Large intestine (tissue), 3 donors: ENCODE measurements at regions not wholly inside any gene's neighbourhood (a gene's known extent, or its start where the extent isn't known, plus 50 kb on each side); places are given as distances from the start of the nearest gene placed in this dataset.

ENCODE experiments used
- DNase-seq, 2 donors: peaks; one replicate each; pipeline versions ENCODE4 v3.0.0 to v3.0.0-alpha.2; 2013
- H3K27ac ChIP-seq: one replicate; pipeline ENCODE4 v1.5.1; 2013; ENCODE audit warnings: low read length
- H3K27me3 ChIP-seq: 2 replicates; pipeline ENCODE4 v1.6.1; 2013; ENCODE audit warnings: low read length; ENCODE audit not compliant: control insufficient read depth, insufficient read depth
- H3K36me3 ChIP-seq: 2 replicates; pipeline ENCODE4 v1.6.1; 2013; ENCODE audit warnings: low read length; ENCODE audit not compliant: control insufficient read depth, insufficient read depth
- H3K4me1 ChIP-seq: one replicate; pipeline ENCODE4 v1.6.1; 2013; ENCODE audit warnings: low read length; ENCODE audit not compliant: control insufficient read depth, insufficient read depth
- H3K4me3 ChIP-seq: one replicate; pipeline ENCODE4 v1.5.1; 2013; ENCODE audit warnings: low read length
- H3K9me3 ChIP-seq: one replicate; pipeline ENCODE4 v1.6.1; 2013; ENCODE audit warnings: mild to moderate bottlenecking, low read depth, low read length, moderate library complexity; ENCODE audit not compliant: control insufficient read depth
- WGBS: methylation state at CpG from one replicate; pipeline ENCODE4 v1.1.5; 2013; ENCODE audit warnings: low lambda C conversion rate; ENCODE audit not compliant: insufficient coverage; 5-methylcytosine and 5-hydroxymethylcytosine counted together

- no peaks in the 10 kb centered on the region for H3K9me3 ChIP-seq
- no peaks in the 10 kb centered on the region for H3K4me1 ChIP-seq
- H3K27ac ChIP-seq: no peak overlapping the region
- WGBS: no CpG with 5 or more reads among the region's 1 CpG
- no peak for DNase-seq
- H3K4me3 ChIP-seq: no peak overlapping the region
- H3K27me3 ChIP-seq: no peaks in the 10 kb centered on the region
- H3K36me3 ChIP-seq: no peaks in the 10 kb centered on the region
These were observed 124.5 kb upstream of the RHOBTB1 start for GRCh38 chr10:61068471-61068870.

GRCh38 chr10:61067671-61068336, 123.8 kb upstream of the RHOBTB1 start:
- 90% methylated on average over 2 of the region's 4 CpGs for WGBS
- no peak for DNase-seq
- Histone ChIP-seq H3K9me3 (no peaks in the 10 kb centered on the region), H3K27ac (no peak overlapping the region), H3K4me3 (no peak overlapping the region), H3K36me3 (no peaks in the 10 kb centered on the region), H3K4me1 (no peaks in the 10 kb centered on the region), H3K27me3 (no peaks in the 10 kb centered on the region)

- Histone ChIP-seq H3K4me3 (no peak overlapping the region), H3K4me1 (no peaks in the 10 kb centered on the region), H3K36me3 (no peaks in the 10 kb centered on the region), H3K27me3 (no peaks in the 10 kb centered on the region), H3K27ac (no peak overlapping the region), H3K9me3 (no peaks in the 10 kb centered on the region)
- DNase-seq: no peak
- WGBS: 26% methylated on average over 6 of the region's 7 CpGs
These were observed 122.8 kb upstream of the RHOBTB1 start for GRCh38 chr10:61066661-61067344.

- Histone ChIP-seq H3K27ac (no peak overlapping the region), H3K4me3 (no peak overlapping the region), H3K36me3 (no peaks in the 10 kb centered on the region), H3K9me3 (no peaks in the 10 kb centered on the region), H3K4me1 (no peaks in the 10 kb centered on the region), H3K27me3 (no peaks in the 10 kb centered on the region)
- WGBS: 100% methylated on average over 1 of the region's 2 CpGs
- no peak for DNase-seq
These were observed 121.1 kb upstream of the RHOBTB1 start for GRCh38 chr10:61065051-61065450.

- H3K9me3 ChIP-seq: no peaks in the 10 kb centered on the region
- no peaks in the 10 kb centered on the region for H3K4me1 ChIP-seq
- no peaks in the 10 kb centered on the region for H3K36me3 ChIP-seq
- no peak overlapping the region for H3K27ac ChIP-seq
- no peak for DNase-seq
- H3K4me3 ChIP-seq: no peak overlapping the region
- 100% methylated on average over 1 of the region's 4 CpGs for WGBS
- H3K27me3 ChIP-seq: no peaks in the 10 kb centered on the region
These were observed 120.4 kb upstream of the RHOBTB1 start for GRCh38 chr10:61064356-61064755.

GRCh38 chr10:61063901-61064300, 119.9 kb upstream of the RHOBTB1 start:
- Histone ChIP-seq H3K4me3 (no peak overlapping the region), H3K27ac (no peak overlapping the region), H3K9me3 (no peaks in the 10 kb centered on the region), H3K27me3 (no peaks in the 10 kb centered on the region), H3K4me1 (no peaks in the 10 kb centered on the region), H3K36me3 (no peaks in the 10 kb centered on the region)
- no peak for DNase-seq
- 100% methylated on average over 1 of the region's 1 CpG for WGBS

- Histone ChIP-seq H3K4me3 (no peak overlapping the region), H3K27ac (no peak overlapping the region), H3K27me3 (no peaks in the 10 kb centered on the region), H3K9me3 (no peaks in the 10 kb centered on the region), H3K4me1 (no peaks in the 10 kb centered on the region), H3K36me3 (no peaks in the 10 kb centered on the region)
- DNase-seq: no peak
- 100% methylated on average over 1 of the region's 3 CpGs for WGBS
These were observed 119.0 kb upstream of the RHOBTB1 start for GRCh38 chr10:61063034-61063433.

GRCh38 chr10:61061923-61062504, 118.0 kb upstream of the RHOBTB1 start:
- DNase-seq: no peak
- Histone ChIP-seq H3K9me3 (no peaks in the 10 kb centered on the region), H3K27me3 (no peaks in the 10 kb centered on the region), H3K4me1 (no peaks in the 10 kb centered on the region), H3K36me3 (no peaks in the 10 kb centered on the region), H3K27ac (no peak overlapping the region), H3K4me3 (no peak overlapping the region)
- 60% methylated on average over 1 of the region's 6 CpGs for WGBS

- Histone ChIP-seq H3K4me1 (no peaks in the 10 kb centered on the region), H3K9me3 (no peaks in the 10 kb centered on the region), H3K4me3 (no peak overlapping the region), H3K36me3 (no peaks in the 10 kb centered on the region), H3K27ac (no peak overlapping the region), H3K27me3 (no peaks in the 10 kb centered on the region)
- DNase-seq: no peak
- WGBS: no CpG with 5 or more reads among the region's 5 CpGs
These were observed 115.7 kb upstream of the RHOBTB1 start for GRCh38 chr10:61059636-61060035.

- no CpG with 5 or more reads among the region's 2 CpGs for WGBS
- no peaks in the 10 kb centered on the region for H3K36me3 ChIP-seq
- no peak overlapping the region for H3K4me3 ChIP-seq
- no peaks in the 10 kb centered on the region for H3K9me3 ChIP-seq
- no peak overlapping the region for H3K27ac ChIP-seq
- H3K27me3 ChIP-seq: peaks cover 2% of the 10 kb centered on the region
- DNase-seq: no peak
- H3K4me1 ChIP-seq: no peaks in the 10 kb centered on the region
These were observed 108.7 kb upstream of the RHOBTB1 start for GRCh38 chr10:61052469-61053205.
